ENCODE measurements at regions not wholly inside any gene's neighbourhood (a gene's known extent, or its start where the extent isn't known, plus 50 kb on each side); places are given as distances from the start of the nearest gene placed in this dataset.

GRCh38 chr4:20074450-20074849 lies 177.3 kb upstream of the SLIT2 start:
- no peak for TF ChIP-seq POLR2A (IDR thresholded peaks at IDR 0.05)
- no peak for TF ChIP-seq POLR2AphosphoS5 (IDR thresholded peaks at IDR 0.05)
- no peak for TF ChIP-seq CTCF (IDR thresholded peaks at IDR 0.05)
